Renal pelvis (tissue), 1 donor: ENCODE measurements at regions not wholly inside any gene's neighbourhood (a gene's known extent, or its start where the extent isn't known, plus 50 kb on each side); places are given as distances from the start of the nearest gene placed in this dataset.

ENCODE experiments used
- DNase-seq: peaks from one replicate; pipeline ENCODE4 v3.0.0-alpha.2; 2013

DNA sequence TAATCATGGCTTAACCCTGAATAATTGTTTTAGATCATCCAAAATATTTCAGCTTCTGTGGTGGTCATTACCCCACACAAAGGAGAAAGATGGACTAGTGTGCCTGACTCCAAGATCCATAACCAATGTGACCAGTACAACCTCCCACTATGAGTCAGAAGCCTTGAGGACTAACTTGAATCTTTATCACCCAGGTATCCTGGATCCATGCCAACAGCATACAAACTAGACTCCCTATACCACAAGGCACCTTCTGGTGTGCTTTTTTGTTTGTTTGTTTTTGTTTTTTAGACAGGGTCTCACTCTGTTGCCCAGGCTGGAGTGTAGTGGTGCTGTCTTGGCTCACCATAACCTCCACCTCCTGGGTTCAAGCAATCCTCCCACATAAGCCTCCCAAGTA lies 317.7 kb downstream of the VPS13C start:
- DNase-seq, result no peak

DNA sequence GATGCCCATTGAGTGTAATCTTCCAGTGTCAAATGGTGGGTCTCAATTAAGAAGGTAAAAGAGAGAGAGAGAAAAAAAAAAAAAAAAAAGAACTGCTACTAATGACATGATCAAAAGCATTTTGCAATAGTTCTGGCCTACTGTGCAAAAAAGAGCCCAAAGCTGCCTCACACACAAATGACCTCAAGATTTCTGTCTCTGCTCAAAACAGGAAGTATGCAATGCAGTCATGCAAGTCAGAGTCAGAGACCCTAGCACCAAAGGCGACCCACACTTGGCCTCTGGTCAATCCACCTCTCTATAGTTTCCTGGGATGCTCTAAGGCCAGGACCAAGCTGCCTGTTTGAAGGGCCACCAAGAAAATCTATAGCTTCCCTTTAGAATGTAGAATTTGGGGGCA lies 323.5 kb downstream of the VPS13C start:
- no peak for DNase-seq

GRCh38 chr15:61731099-61731498 lies 329.1 kb downstream of the VPS13C start:
- DNase-seq, result peak; percentile 11

- DNase-seq, result no peak
These were observed 330.6 kb downstream of the VPS13C start for GRCh38 chr15:61729646-61730045.

DNA sequence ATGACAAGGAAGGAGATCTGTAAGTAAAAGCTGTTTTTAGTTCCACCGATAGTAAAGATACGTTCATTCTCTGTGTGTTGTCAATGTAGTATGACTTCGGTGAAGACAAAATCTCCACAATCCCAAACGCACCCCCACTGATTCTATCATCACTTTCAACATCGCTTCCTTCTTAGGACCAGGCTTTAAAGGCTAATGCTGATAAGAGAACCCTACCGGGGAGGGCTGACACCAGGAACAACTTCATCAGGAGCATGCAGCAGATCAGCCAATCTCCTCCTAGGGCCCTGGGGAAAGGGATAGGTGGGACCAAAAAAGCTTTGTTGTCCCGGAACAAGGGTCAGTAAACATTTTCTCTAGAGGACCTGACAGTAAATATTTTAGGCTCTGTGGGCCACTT lies 334.1 kb downstream of the VPS13C start:
- DNase-seq, result no peak

GRCh38 chr15:61725251-61725650 lies 335.0 kb downstream of the VPS13C start:
- DNase-seq, result no peak

DNA sequence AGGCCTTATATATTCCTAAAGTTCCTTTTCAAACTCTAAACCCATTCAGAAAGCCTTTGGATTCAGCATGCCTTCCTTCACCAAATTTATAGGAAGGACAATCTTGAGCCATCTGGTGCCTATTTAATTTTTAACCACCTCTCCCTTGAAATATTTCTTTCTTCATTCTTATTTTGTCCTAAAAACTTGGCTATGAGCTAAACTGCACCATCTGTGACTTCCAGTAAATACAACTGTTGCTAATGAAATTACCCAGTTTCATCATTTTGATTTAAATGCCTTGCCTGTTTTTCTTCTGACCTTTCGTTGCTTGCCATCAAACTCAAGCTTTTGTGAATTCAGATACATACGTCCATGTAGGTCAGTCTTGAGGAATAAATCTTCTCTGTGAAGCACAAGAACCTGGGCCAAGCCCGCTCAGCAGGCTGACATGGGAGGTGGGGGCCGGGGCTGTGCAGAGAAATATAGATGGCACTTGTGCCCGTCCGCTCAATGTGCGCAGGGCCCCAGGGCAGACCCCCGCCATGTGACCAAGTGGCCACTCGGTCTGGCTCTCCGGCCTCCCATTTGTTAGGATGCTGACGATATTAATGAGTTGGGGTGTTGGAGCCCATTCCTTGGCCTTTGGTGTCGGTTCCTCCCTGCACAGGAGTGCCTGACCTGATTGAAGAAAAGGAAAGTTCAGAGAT lies 335.9 kb downstream of the VPS13C start:
- no peak for DNase-seq

DNA sequence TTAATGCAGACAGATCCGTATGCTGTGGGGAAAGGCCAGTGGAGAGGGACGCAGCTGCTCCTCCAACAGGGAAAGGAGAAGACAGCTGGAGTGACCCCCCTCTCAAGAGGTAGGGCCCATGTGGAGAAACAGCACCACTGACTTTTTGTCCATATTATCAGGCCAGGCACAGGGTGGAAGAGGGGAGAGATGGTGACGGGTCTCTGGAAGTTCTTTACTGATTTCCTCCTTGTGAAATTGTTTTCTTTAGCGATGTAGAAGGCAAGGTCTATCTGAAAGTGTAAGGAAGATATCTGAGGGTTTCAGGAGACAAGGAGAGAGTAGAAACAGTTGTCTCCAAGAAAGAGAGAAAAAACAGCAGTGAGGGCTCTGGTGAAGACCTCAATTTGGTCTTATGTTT lies 338.8 kb downstream of the VPS13C start:
- DNase-seq, result no peak

DNA sequence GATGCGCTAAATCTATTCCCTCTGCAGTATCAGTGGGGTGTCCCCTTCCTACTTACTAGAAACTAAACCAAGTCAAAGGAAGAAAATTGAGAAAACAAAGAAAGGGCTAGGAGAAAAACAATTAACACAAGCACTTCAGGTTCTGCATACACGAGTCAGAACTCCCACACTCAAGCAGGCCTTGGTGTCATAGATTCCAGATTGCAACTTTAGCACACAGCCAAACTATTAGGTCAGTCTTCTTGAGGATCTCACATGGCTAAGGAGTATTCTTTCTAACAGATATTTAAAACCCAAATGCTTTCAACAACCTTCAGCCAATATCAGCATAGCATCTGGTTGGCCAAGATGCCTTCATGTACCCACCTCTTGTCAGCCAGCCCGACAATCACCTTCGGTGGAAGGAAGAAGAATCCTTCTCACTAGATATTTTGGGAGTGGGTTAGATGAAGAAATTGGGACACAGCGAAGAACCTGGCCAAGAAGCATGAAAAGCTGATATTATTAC lies 340.0 kb downstream of the VPS13C start:
- no peak for DNase-seq

GRCh38 chr15:61715082-61715481 lies 345.2 kb downstream of the VPS13C start:
- DNase-seq, result no peak

DNA sequence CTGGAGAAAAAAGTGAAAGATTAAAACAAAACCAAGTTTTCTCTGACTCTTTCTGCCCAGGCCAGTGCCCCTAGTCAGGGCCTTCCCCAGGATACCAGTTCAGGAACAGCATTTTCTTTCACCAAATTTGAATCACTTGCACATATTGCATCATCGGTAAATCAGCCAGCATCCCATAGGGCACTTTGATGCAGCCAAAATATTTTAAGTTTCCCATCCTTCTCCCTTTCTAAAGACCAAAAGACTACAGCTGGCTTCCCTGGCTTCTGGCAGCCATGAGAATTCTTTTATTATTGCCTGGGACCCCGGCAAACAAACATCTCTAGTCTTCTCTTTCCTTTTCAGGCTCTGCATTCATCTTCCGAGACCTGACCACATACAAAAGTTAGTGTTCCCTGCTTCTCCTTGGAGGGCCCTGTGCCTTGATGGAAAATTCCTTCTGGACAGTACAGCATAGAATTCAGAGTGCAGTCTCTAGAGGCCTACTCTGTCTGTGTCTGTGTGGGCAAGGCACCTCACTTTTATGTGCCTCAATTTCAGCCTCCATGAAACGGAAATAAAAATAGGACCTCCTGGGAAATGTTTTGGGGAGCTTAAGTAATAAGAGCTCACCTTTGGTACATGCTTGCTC lies 348.0 kb downstream of the VPS13C start:
- DNase-seq, result no peak

- DNase-seq, result no peak
These were observed 357.8 kb downstream of the VPS13C start for GRCh38 chr15:61702224-61703020.

DNA sequence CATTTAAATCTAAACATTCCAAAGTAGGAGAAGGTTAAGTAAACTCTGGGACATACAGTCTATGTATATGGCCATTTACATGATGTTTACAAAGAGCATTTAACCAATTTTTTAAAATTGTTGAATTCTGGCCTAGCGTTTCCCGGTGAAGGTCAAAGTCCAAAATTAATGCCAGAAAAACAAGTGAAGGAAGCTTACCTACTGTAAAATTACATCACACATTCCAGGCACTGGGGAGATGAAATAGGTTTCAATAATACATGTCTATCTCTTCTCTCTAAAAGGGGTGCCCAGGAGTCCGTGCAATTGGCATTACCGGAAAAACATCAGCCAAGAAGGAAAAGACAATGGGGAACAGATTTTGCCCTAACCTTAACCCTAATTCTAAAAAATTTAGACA lies 358.8 kb downstream of the VPS13C start:
- DNase-seq, result no peak

- no peak for DNase-seq
These were observed 359.4 kb downstream of the VPS13C start for GRCh38 chr15:61700803-61701202.

DNA sequence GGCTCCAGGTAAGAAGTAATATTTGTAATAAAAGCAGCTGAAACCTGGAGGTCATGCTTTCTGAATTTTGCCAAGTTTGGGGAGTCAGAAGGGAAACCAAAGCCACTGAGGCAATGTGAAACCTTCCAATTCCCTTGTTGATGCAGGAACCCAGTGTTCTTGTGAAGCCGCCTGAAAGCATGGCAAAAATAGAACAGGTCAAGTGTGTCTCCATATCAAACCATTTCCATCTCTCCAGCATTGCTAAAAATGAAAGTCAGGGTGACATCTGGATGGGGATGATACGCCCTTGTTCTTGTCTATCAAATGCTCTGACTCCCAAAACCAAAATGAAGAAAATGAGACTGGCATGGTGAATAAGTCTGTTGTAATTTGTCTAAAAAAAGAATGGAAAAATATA lies 362.5 kb downstream of the VPS13C start:
- no peak for DNase-seq

DNA sequence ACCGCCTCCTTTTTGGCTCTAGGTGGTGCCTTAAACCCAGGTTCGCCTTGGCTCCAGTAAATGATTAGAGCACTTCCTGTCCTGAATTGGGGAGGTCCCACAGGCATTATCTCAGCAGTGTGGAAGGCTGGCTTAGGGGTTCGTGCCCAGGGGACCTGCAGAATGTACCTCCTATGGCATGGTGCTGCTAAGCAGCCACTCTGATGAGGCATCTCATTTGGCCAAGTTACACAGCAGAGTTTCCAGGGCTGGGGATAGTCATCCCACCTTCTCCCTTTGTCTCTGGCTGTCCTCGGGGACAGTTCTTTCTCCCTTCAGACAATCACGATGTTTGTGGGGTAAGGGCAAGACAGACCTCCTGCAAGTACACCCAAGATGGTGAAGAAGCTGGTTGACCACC lies 371.2 kb downstream of the VPS13C start:
- DNase-seq, result no peak

GRCh38 chr15:61687651-61688050 lies 372.6 kb downstream of the VPS13C start:
- DNase-seq, result no peak

- DNase-seq, result peak; percentile 1
These were observed 373.1 kb downstream of the VPS13C start for GRCh38 chr15:61687124-61687523.

GRCh38 chr15:61685971-61686370 lies 374.3 kb downstream of the VPS13C start:
- no peak for DNase-seq

- no peak for DNase-seq
These were observed 374.7 kb downstream of the VPS13C start for GRCh38 chr15:61685534-61685933.

GRCh38 chr15:61684749-61685467 lies 375.3 kb downstream of the VPS13C start:
- no peak for DNase-seq
